OCI-LY7 (cell line): ENCODE measurements at regions not wholly inside any gene's neighbourhood (a gene's known extent, or its start where the extent isn't known, plus 50 kb on each side); places are given as distances from the start of the nearest gene placed in this dataset.

ENCODE experiments used
- BruUV-seq: library from RNA; stranded (reverse); fragments of 400-500 nt; replicated peaks from 2 replicates; lab custom pipeline; 2021; lab: Mats Ljungman, UMichigan
- CTCF ChIA-PET: fragments of 300-600 bp; sonication (Branson Sonifier 250); formaldehyde crosslinking; loops from one replicate; lab custom pipeline; 2022; ENCODE audit warnings: antibody characterized with exemption; ENCODE audit not compliant: unreplicated experiment; lab: Charles Lee
- POLR2A ChIA-PET: fragments of 300-600 bp; sonication (Branson Sonifier 250); formaldehyde crosslinking; loops from one replicate; lab custom pipeline; 2022; ENCODE audit warnings: antibody characterized with exemption; lab: Charles Lee
- DNase-seq: peaks from one replicate; pipeline ENCODE4 v3.0.0-alpha.2; 2015; ENCODE audit warnings: low spot score
- H2AFZ ChIP-seq: fragments of 200-600 bp; sonication (generic), shearing (Covaris generic); 2 replicates; pipeline ENCODE4 v1.6.1; 2014; ENCODE audit warnings: mild to moderate bottlenecking, antibody characterized with exemption, low read length, moderate library complexity
- H3K27ac ChIP-seq: fragments of 200-600 bp; sonication (generic); 2 replicates; pipeline ENCODE4 v1.5.1; 2014; ENCODE audit warnings: mixed run types, low read depth, mild to moderate bottlenecking, moderate library complexity, low read length, inconsistent platforms; ENCODE audit not compliant: poor library complexity, severe bottlenecking
- H3K36me3 ChIP-seq: fragments of 200-600 bp; sonication (generic); 2 replicates; pipeline ENCODE4 v1.6.1; 2014; ENCODE audit warnings: mild to moderate bottlenecking, antibody characterized with exemption, low read length, moderate library complexity, mixed read lengths; ENCODE audit not compliant: insufficient read depth
- H3K4me1 ChIP-seq: fragments of 200-600 bp; sonication (generic); 2 replicates; pipeline ENCODE4 v1.5.1; 2014; ENCODE audit warnings: mild to moderate bottlenecking, low read length; ENCODE audit not compliant: insufficient read depth, poor library complexity, severe bottlenecking
- H3K4me2 ChIP-seq: fragments of 200-600 bp; sonication (generic); 2 replicates; pipeline ENCODE4 v1.6.1; 2014; ENCODE audit warnings: mild to moderate bottlenecking, low read length
- H3K4me3 ChIP-seq: fragments of 200-600 bp; sonication (generic); 2 replicates; pipeline ENCODE4 v1.5.1; 2014; ENCODE audit warnings: mild to moderate bottlenecking, low read depth, low read length; ENCODE audit not compliant: poor library complexity, severe bottlenecking
- H3K79me2 ChIP-seq: fragments of 200-600 bp; sonication (generic); 2 replicates; pipeline ENCODE4 v1.6.1; 2016; ENCODE audit warnings: low read depth, mild to moderate bottlenecking, low read length, moderate library complexity, mixed read lengths; ENCODE audit not compliant: insufficient read depth
- H3K9me2 ChIP-seq: fragments of 200-600 bp; sonication (generic); 2 replicates; pipeline ENCODE4 v1.6.1; 2016; ENCODE audit warnings: mild to moderate bottlenecking, low read length, mixed read lengths; ENCODE audit not compliant: insufficient read depth
- H3K9me3 ChIP-seq: fragments of 200-600 bp; sonication (generic); 2 replicates; pipeline ENCODE4 v1.6.1; 2014; ENCODE audit warnings: mild to moderate bottlenecking, mixed run types, low read length, mixed read lengths
- H4K20me1 ChIP-seq: fragments of 200-600 bp; sonication (generic); 2 replicates; pipeline ENCODE4 v1.6.1; 2014; ENCODE audit warnings: mild to moderate bottlenecking, antibody characterized with exemption, low read length, moderate library complexity, mixed read lengths; ENCODE audit not compliant: insufficient read depth
- EZH2phosphoT487 ChIP-seq: fragments of 200-600 bp; sonication (generic); IDR thresholded peaks from 2 replicates; pipeline ENCODE4 v1.6.1; 2018; ENCODE audit warnings: low read depth, borderline replicate concordance, mild to moderate bottlenecking, mixed run types, antibody characterized with exemption, low read length, moderate library complexity, mixed read lengths
- intact Hi-C: fragments of 100-400 bp; cut with micrococcal nuclease; formaldehyde crosslinking; loops from one replicate; pipeline ENCODE4 v1.10.0; 2022; ENCODE audit not compliant: unreplicated experiment
- TF ChIP-seq, protein P1 (sequence below): fragments of 200-600 bp; sonication (generic); conservative IDR thresholded peaks from 2 replicates; pipeline ENCODE4 v1.5.1; 2014; ENCODE audit warnings: mild to moderate bottlenecking, antibody characterized with exemption, low read length, moderate library complexity, mixed read lengths

DNA sequence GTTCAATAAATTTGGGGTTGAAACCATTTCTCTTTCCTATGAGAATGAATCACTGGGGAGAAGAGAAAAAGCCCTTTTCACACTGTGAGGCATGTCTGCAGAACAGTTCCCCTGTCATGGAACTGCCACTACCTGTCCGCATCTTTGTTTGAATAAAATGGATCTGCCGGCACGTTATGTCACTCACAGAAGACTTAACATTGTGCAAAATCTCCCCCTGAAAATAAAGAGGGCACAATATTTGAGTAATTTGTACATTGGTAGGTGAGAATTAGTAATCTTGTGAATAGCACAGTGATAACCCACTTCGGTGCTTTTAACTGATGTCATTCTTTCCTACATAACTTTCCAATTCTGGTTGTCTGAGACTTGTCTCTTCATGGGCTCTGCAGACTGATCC is 804.0 kb downstream of the C6orf118 start:
- H3K9me2 ChIP-seq = no peaks in the 10 kb centered on the region
- ChIA-PET POLR2A (no interaction called here), CTCF (no interaction called here)
- no peak overlapping the region for H3K27ac ChIP-seq
- no peaks in the 10 kb centered on the region for H4K20me1 ChIP-seq
- H3K36me3 ChIP-seq = no peaks in the 10 kb centered on the region
- no peak for DNase-seq
- no TSS peak for BruUV-seq
- no peak overlapping the region for H2AFZ ChIP-seq
- H3K9me3 ChIP-seq = no peaks in the 10 kb centered on the region
- no peaks in the 10 kb centered on the region for H3K4me1 ChIP-seq
- TF ChIP-seq, protein P1, sequence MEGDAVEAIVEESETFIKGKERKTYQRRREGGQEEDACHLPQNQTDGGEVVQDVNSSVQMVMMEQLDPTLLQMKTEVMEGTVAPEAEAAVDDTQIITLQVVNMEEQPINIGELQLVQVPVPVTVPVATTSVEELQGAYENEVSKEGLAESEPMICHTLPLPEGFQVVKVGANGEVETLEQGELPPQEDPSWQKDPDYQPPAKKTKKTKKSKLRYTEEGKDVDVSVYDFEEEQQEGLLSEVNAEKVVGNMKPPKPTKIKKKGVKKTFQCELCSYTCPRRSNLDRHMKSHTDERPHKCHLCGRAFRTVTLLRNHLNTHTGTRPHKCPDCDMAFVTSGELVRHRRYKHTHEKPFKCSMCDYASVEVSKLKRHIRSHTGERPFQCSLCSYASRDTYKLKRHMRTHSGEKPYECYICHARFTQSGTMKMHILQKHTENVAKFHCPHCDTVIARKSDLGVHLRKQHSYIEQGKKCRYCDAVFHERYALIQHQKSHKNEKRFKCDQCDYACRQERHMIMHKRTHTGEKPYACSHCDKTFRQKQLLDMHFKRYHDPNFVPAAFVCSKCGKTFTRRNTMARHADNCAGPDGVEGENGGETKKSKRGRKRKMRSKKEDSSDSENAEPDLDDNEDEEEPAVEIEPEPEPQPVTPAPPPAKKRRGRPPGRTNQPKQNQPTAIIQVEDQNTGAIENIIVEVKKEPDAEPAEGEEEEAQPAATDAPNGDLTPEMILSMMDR = no peak
- no peak for TF ChIP-seq EZH2phosphoT487
- H3K79me2 ChIP-seq = no peaks in the 10 kb centered on the region
- intact Hi-C loops = no loop called here
- no peak overlapping the region for H3K4me2 ChIP-seq
- no peak overlapping the region for H3K4me3 ChIP-seq

DNA sequence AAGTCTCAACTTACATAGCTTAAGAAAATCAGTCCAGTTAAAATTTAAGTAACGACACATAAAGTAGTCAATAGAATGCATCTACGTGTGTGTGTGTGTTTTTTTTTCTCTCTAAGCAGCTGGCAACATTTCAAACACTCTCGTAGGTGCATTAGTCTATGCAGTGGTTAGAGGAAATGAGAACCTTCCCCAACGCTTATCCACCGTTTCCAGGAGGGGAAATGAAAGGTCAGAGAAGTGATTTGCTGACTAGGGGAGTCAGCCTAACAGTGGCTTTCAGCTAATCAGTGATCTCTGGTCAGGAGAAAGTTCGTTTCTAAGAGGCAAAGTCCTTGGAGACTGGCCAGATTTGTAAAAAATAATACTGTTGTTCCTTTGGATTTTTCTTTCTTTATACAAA is 806.6 kb downstream of the C6orf118 start:
- H3K4me1 ChIP-seq = no peaks in the 10 kb centered on the region
- no peaks in the 10 kb centered on the region for H3K36me3 ChIP-seq
- DNase-seq = no peak
- no peak overlapping the region for H3K4me3 ChIP-seq
- H2AFZ ChIP-seq = no peak overlapping the region
- ChIA-PET POLR2A (no interaction called here), CTCF (no interaction called here)
- no peaks in the 10 kb centered on the region for H4K20me1 ChIP-seq
- H3K27ac ChIP-seq = no peak overlapping the region
- intact Hi-C loops = no loop called here
- no peaks in the 10 kb centered on the region for H3K9me2 ChIP-seq
- no peaks in the 10 kb centered on the region for H3K79me2 ChIP-seq
- no peak overlapping the region for H3K4me2 ChIP-seq
- no peak for TF ChIP-seq EZH2phosphoT487
- TF ChIP-seq, protein P1 = no peak
- H3K9me3 ChIP-seq = no peaks in the 10 kb centered on the region
- no TSS peak for BruUV-seq

DNA sequence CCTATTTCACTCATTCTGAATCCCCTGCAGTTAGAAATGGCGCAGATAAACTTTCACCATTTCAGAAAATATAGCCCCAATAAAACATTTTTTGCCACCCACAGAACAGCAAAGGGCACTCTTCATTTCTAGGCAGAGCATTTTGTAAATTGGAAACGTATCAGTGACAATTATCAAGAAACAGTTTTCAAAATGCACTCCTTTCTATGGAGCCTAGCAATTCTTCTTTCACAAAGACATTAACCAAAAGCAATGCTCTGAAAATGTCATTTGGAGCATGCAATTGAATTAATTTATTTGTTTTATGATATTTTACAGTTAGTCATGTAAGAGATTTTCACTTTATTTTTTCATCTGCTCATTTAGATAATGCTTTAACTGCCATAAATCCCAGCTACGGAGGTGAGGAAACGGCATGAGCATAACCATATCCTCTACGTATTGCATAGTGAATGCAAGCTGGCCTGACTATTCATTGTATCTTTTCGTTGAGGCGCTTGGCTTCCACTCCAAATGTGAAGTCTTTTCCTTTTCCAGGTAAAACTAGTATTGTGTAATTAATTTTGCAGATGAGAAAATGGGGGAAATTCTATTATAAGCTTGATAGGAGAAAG is 813.4 kb downstream of the C6orf118 start:
- POLR2A ChIA-PET = interaction anchor here (0.6 kb wide), 1 partner anchor 139 kb away, joined by 3 read pairs; no protein-coding TSS in a partner anchor
- no peak for DNase-seq
- no peak overlapping the region for H2AFZ ChIP-seq
- no peaks in the 10 kb centered on the region for H3K4me1 ChIP-seq
- no peak for TF ChIP-seq EZH2phosphoT487
- TF ChIP-seq, protein P1 = no peak
- no TSS peak for BruUV-seq
- H3K27ac ChIP-seq = no peak overlapping the region
- no peaks in the 10 kb centered on the region for H3K36me3 ChIP-seq
- H3K79me2 ChIP-seq = no peaks in the 10 kb centered on the region
- no peak overlapping the region for H3K4me2 ChIP-seq
- no peaks in the 10 kb centered on the region for H3K9me3 ChIP-seq
- H3K9me2 ChIP-seq = no peaks in the 10 kb centered on the region
- CTCF ChIA-PET = no interaction called here
- no peak overlapping the region for H3K4me3 ChIP-seq
- H4K20me1 ChIP-seq = no peaks in the 10 kb centered on the region
- intact Hi-C loops = no loop called here
